Cardiac muscle cell (in vitro differentiated cells and primary cell): ENCODE measurements at regions not wholly inside any gene's neighbourhood (a gene's known extent, or its start where the extent isn't known, plus 50 kb on each side); places are given as distances from the start of the nearest gene placed in this dataset.
"Not testable (repeated sequence)": the region's sequence is repeated elsewhere in the genome, so short reads cannot be mapped to it uniquely, and the experiment has no call there.

Experiments
- DNase-seq, 2 donors: peaks; one replicate each; pipeline versions ENCODE4 v3.0.0 to v3.0.0-alpha.2; 2010 to 2017; ENCODE audit warnings: low read depth in 1 of 2, low spot score in 1 of 2
- H3K27ac ChIP-seq: fragments of 200-600 bp; sonication (generic); 2 replicates; pipeline ENCODE4 v1.5.1; 2016
- H3K27me3 ChIP-seq: fragments of 200-600 bp; sonication (generic); 2 replicates; pipeline ENCODE4 v1.6.0; 2016; ENCODE audit warnings: control low read depth
- H3K36me3 ChIP-seq: fragments of 200-600 bp; sonication (generic); 2 replicates; pipeline ENCODE4 v1.5.1; 2016; ENCODE audit warnings: control low read depth
- H3K4me1 ChIP-seq: fragments of 200-600 bp; sonication (generic); 2 replicates; pipeline ENCODE4 v1.8.1; 2017; ENCODE audit warnings: low read depth, mild to moderate bottlenecking, mixed run types
- H3K4me3 ChIP-seq: fragments of 200-600 bp; sonication (generic); 2 replicates; pipeline ENCODE4 v1.5.1; 2016; ENCODE audit warnings: mild to moderate bottlenecking
- H3K9me3 ChIP-seq: fragments of 200-600 bp; sonication (generic); 2 replicates; pipeline ENCODE4 v1.5.1; 2017; ENCODE audit warnings: low read depth, mild to moderate bottlenecking, control low read depth

GRCh38 chr2:111383311-111383710, 262.6 kb downstream of the BCL2L11 start:
- not testable (repeated sequence) for H3K27ac ChIP-seq, H3K36me3 ChIP-seq, DNase-seq, H3K4me3 ChIP-seq, H3K27me3 ChIP-seq, H3K4me1 ChIP-seq, H3K9me3 ChIP-seq

GRCh38 chr2:111385226-111385957, 264.7 kb downstream of the BCL2L11 start:
- not testable (repeated sequence) for H3K4me3 ChIP-seq, H3K4me1 ChIP-seq, DNase-seq, H3K27me3 ChIP-seq, H3K36me3 ChIP-seq, H3K27ac ChIP-seq, H3K9me3 ChIP-seq

- not testable (repeated sequence) for H3K36me3 ChIP-seq, H3K9me3 ChIP-seq, H3K4me3 ChIP-seq, H3K27ac ChIP-seq, H3K27me3 ChIP-seq, H3K4me1 ChIP-seq, DNase-seq
These were observed 269.9 kb downstream of the BCL2L11 start for GRCh38 chr2:111390605-111391004.

GRCh38 chr2:111395350-111396128, 274.8 kb downstream of the BCL2L11 start:
- H3K36me3 ChIP-seq, H3K9me3 ChIP-seq, H3K4me3 ChIP-seq, H3K27me3 ChIP-seq, H3K27ac ChIP-seq, H3K4me1 ChIP-seq: not testable (repeated sequence)
- DNase-seq = peak in 1 of 2 donors; percentile 63

GRCh38 chr2:111400598-111401253, 280.0 kb downstream of the BCL2L11 start:
- H3K4me3 ChIP-seq, H3K36me3 ChIP-seq, H3K27ac ChIP-seq, H3K9me3 ChIP-seq, DNase-seq, H3K27me3 ChIP-seq, H3K4me1 ChIP-seq: not testable (repeated sequence)

- H3K9me3 ChIP-seq, H3K36me3 ChIP-seq, H3K27me3 ChIP-seq, H3K27ac ChIP-seq, DNase-seq, H3K4me3 ChIP-seq, H3K4me1 ChIP-seq: not testable (repeated sequence)
These were observed 280.8 kb downstream of the BCL2L11 start for GRCh38 chr2:111401270-111402140.

GRCh38 chr2:111402450-111402849, 281.7 kb downstream of the BCL2L11 start:
- not testable (repeated sequence) for DNase-seq, H3K36me3 ChIP-seq, H3K27ac ChIP-seq, H3K4me1 ChIP-seq, H3K4me3 ChIP-seq, H3K9me3 ChIP-seq, H3K27me3 ChIP-seq

- not testable (repeated sequence) for H3K27ac ChIP-seq, H3K4me1 ChIP-seq, H3K27me3 ChIP-seq, H3K4me3 ChIP-seq, DNase-seq, H3K36me3 ChIP-seq, H3K9me3 ChIP-seq
These were observed 282.6 kb downstream of the BCL2L11 start for GRCh38 chr2:111403287-111403686.

GRCh38 chr2:111406616-111407015, 285.9 kb downstream of the BCL2L11 start:
- not testable (repeated sequence) for H3K4me3 ChIP-seq, H3K27me3 ChIP-seq, H3K27ac ChIP-seq, DNase-seq, H3K4me1 ChIP-seq, H3K9me3 ChIP-seq, H3K36me3 ChIP-seq

GRCh38 chr2:111407632-111408194, 287.0 kb downstream of the BCL2L11 start:
- H3K4me1 ChIP-seq, H3K4me3 ChIP-seq, H3K36me3 ChIP-seq, H3K27ac ChIP-seq, H3K9me3 ChIP-seq, H3K27me3 ChIP-seq: not testable (repeated sequence)
- peak in 1 of 2 donors; percentile 21 for DNase-seq

GRCh38 chr2:111410868-111411406, 290.2 kb downstream of the BCL2L11 start:
- not testable (repeated sequence) for H3K27me3 ChIP-seq, H3K9me3 ChIP-seq, DNase-seq, H3K4me1 ChIP-seq, H3K36me3 ChIP-seq, H3K27ac ChIP-seq, H3K4me3 ChIP-seq

- not testable (repeated sequence) for H3K27me3 ChIP-seq, H3K4me3 ChIP-seq, H3K36me3 ChIP-seq, H3K4me1 ChIP-seq, H3K27ac ChIP-seq, DNase-seq, H3K9me3 ChIP-seq
These were observed 291.4 kb downstream of the BCL2L11 start for GRCh38 chr2:111411867-111412681.
